Superior temporal gyrus (tissue), 1 donor: ENCODE measurements at regions not wholly inside any gene's neighbourhood (a gene's known extent, or its start where the extent isn't known, plus 50 kb on each side); places are given as distances from the start of the nearest gene placed in this dataset.
"Not testable (repeated sequence)": the region's sequence is repeated elsewhere in the genome, so short reads cannot be mapped to it uniquely, and the experiment has no call there.

Source experiments
- DNase-seq: peaks from one replicate; pipeline ENCODE4 v3.0.0-alpha.2; 2016; ENCODE audit errors: extremely low spot score

DNA sequence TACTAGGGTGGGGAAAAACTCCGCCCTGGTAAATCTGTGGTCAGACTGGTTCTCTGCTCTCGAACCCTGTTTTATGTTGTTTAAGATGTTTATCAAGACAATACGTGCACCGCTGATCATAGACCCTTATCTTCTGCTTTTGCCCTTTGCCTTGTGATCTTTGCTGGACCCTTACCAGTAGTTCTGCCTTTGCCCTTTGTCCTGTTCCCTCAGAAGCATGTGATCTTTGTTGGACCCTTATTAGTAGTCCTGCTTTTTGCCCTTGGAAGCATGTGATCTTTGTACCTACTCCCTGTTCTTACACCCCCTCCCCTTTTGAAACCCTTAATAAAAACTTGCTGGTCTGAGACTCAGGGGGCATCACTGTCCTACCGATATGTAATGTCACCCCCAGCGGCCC is 64.3 kb upstream of the EEF2KMT start:
- DNase-seq, result not testable (repeated sequence)

- not testable (repeated sequence) for DNase-seq
These were observed 62.4 kb upstream of the EEF2KMT start for GRCh38 chr16:5160010-5160409.

DNA sequence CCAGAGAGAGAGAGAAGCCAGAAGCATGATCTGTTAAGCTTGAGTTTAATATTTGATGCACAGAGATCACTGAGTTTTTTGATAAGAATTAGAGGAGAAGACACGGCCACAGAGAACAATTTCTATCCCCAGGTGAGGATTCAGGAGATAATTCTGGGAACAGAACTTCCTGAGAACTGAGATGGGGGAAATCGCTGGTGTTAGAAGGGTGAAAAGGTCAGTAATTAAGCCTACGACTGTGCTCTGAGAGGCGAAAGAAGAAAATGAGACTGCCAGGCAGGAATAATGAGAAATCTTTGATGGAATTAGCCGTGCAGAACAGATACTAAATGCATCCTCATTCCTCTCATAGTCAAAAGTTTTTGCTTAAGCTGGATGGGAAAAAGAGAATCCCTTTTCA is 61.9 kb upstream of the EEF2KMT start:
- not testable (repeated sequence) for DNase-seq

GRCh38 chr16:5158494-5158893 is 60.9 kb upstream of the EEF2KMT start:
- no peak for DNase-seq

DNA sequence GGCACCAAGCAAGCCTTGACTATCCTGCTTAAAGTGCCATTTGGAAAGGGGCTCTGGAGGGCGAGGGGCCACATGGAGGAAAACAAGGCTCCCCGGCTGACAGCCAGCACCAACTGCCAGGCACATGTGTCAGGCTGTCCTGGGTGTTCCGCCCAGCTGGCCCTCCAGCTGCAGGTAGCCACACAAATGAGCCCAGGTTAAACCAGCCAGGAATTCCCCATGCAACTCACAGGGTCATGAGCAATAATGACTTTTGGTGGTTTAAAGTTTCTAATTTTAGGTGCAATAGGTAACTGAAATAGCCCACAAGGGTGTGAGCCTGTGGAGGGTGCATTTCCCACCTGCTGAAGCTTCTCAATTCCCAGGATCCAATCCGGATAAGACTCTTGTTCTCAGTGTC is 58.9 kb upstream of the EEF2KMT start:
- DNase-seq, result not testable (repeated sequence)

DNA sequence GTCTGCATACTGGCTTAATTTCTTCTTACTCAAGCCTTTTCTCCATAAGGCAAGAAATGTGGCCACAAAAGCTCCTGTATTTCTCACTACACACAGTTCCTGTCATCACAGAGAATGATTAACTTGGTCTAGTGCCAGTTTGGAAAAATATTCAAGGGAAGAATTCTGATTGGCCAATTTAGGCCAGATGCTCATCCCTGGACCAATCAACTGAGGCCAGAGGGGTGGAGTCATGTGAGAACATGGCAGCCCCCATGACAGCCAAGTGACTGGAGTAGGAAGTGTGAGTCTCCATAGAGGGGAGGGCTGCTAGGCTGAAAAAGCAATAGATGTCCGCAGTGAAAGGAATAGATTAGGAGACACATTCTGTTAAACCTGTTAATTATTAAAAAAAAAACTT is 56.4 kb upstream of the EEF2KMT start:
- DNase-seq, result not testable (repeated sequence)

GRCh38 chr16:5151409-5151808 is 53.8 kb upstream of the EEF2KMT start:
- DNase-seq, result not testable (repeated sequence)
